ENCODE measurements at regions not wholly inside any gene's neighbourhood (a gene's known extent, or its start where the extent isn't known, plus 50 kb on each side); places are given as distances from the start of the nearest gene placed in this dataset.
A peak's percentile ranks its signal among the peaks of the same experiment; 100 is the strongest.

GRCh38 chr1:112332176-112333150 is 63.6 kb upstream of the CTTNBP2NL start:
- Mint-ChIP-seq H3K27ac (no peak overlapping the region), H3K9me3 (no peaks in the 10 kb centered on the region), H3K36me3 (no peaks in the 10 kb centered on the region), H3K4me3 (no peak overlapping the region), H3K27me3 (peaks cover 38 to 55% of the 10 kb centered on the region in 2 donors), H3K4me1 (peaks cover 5 to 7% (median 7%) of the 10 kb centered on the region in 3 donors)
- ChIA-PET CTCF (no interaction called here), POLR2A (no interaction called here)
- no peak overlapping the region for H3K27ac ChIP-seq (ENCODE audit: low read depth, low read length)
- DNase-seq = no peak
- no peaks in the 10 kb centered on the region for H3K36me3 ChIP-seq (ENCODE audit: insufficient read depth, low read length)
- no peaks in the 10 kb centered on the region for H3K9me3 ChIP-seq (ENCODE audit: low read length)
- H3K27me3 ChIP-seq (ENCODE audit: insufficient read depth, low read length, poor library complexity, severe bottlenecking) = peaks cover 6% of the 10 kb centered on the region
- H3K4me1 ChIP-seq (ENCODE audit: insufficient read depth, low read length) = peaks cover 4% of the 10 kb centered on the region
- H3K4me3 ChIP-seq (ENCODE audit: low read length) = no peak overlapping the region

- Mint-ChIP-seq H3K4me3 (no peak overlapping the region), H3K4me1 (peaks cover 5 to 7% (median 7%) of the 10 kb centered on the region in 3 donors), H3K27me3 (peaks cover 33 to 59% of the 10 kb centered on the region in 2 donors), H3K36me3 (no peaks in the 10 kb centered on the region), H3K9me3 (peaks cover 0 to 4% (median 0%) of the 10 kb centered on the region in 5 donors), H3K27ac (no peak overlapping the region)
- ChIA-PET CTCF (no interaction called here), POLR2A (no interaction called here)
- H3K36me3 ChIP-seq (ENCODE audit: insufficient read depth, low read length) = no peaks in the 10 kb centered on the region
- no peak for DNase-seq
- H3K4me1 ChIP-seq (ENCODE audit: insufficient read depth, low read length) = peaks cover 4% of the 10 kb centered on the region
- H3K4me3 ChIP-seq (ENCODE audit: low read length) = no peak overlapping the region
- no peaks in the 10 kb centered on the region for H3K9me3 ChIP-seq (ENCODE audit: low read length)
- peaks cover 6% of the 10 kb centered on the region for H3K27me3 ChIP-seq (ENCODE audit: insufficient read depth, low read length, poor library complexity, severe bottlenecking)
- no peak overlapping the region for H3K27ac ChIP-seq (ENCODE audit: low read depth, low read length)
Measured at GRCh38 chr1:112335351-112335750, 60.7 kb upstream of the CTTNBP2NL start.

GRCh38 chr1:112337028-112337531 is 58.9 kb upstream of the CTTNBP2NL start:
- Histone ChIP-seq H3K36me3 (ENCODE audit: insufficient read depth, low read length) (no peaks in the 10 kb centered on the region), H3K4me1 (ENCODE audit: insufficient read depth, low read length) (peaks cover 4% of the 10 kb centered on the region), H3K9me3 (ENCODE audit: low read length) (no peaks in the 10 kb centered on the region), H3K4me3 (ENCODE audit: low read length) (no peak overlapping the region), H3K27ac (ENCODE audit: low read depth, low read length) (no peak overlapping the region), H3K27me3 (ENCODE audit: insufficient read depth, low read length, poor library complexity, severe bottlenecking) (peaks cover 6% of the 10 kb centered on the region)
- Mint-ChIP-seq H3K27me3 (peaks cover 26 to 47% of the 10 kb centered on the region in 2 donors), H3K27ac (peak overlapping the region in 1 of 8 donors; percentile 34), H3K9me3 (peaks cover 0 to 4% (median 0%) of the 10 kb centered on the region in 5 donors), H3K36me3 (no peaks in the 10 kb centered on the region), H3K4me3 (peak overlapping the region in 6 of 7 donors; percentile 5 to 69 (median 51)), H3K4me1 (peaks cover 5 to 7% (median 7%) of the 10 kb centered on the region in 3 donors)
- ChIA-PET POLR2A (no interaction called here), CTCF (interaction anchor here (0.8 to 1.5 kb wide), 2 partner anchors 14 to 33 kb away, joined by 3 read pairs; no protein-coding TSS in a partner anchor)
- peak in 1 of 5 donors; percentile 16 for DNase-seq

DNA sequence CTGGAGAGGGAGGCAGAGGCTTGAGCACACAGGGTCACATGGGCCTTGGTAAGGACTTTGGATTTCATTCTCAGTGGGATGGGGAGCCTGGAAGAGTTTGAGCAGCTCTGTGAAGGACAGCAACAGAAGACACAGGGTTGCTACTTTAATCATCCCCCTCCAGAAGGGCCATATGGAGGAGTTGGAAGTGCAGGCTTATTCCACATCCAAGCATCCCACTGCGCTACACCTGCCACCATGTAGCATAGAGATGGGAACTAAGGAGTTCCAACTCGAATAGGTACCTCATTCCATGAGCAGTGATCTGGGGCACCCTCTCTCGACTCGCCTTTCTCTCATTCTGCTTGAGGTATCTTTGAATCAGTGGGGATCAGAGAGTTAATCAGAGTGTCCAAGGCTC is 54.0 kb upstream of the CTTNBP2NL start:
- CTCF ChIA-PET = no interaction called here

GRCh38 chr1:112342558-112342957 is 53.5 kb upstream of the CTTNBP2NL start:
- Histone ChIP-seq H3K36me3 (ENCODE audit: insufficient read depth, low read length) (no peaks in the 10 kb centered on the region), H3K27me3 (ENCODE audit: insufficient read depth, low read length, poor library complexity, severe bottlenecking) (no peaks in the 10 kb centered on the region), H3K4me3 (ENCODE audit: low read length) (no peak overlapping the region), H3K9me3 (ENCODE audit: low read length) (no peaks in the 10 kb centered on the region), H3K27ac (ENCODE audit: low read depth, low read length) (no peak overlapping the region), H3K4me1 (ENCODE audit: insufficient read depth, low read length) (peaks cover 12% of the 10 kb centered on the region)
- no peak overlapping the region for H3K4me3 Mint-ChIP-seq
- CTCF ChIA-PET = no interaction called here
- POLR2A ChIA-PET = no interaction called here
- peaks cover 6 to 16% of the 10 kb centered on the region in 2 donors for H3K27me3 Mint-ChIP-seq
- H3K27ac Mint-ChIP-seq = no peak overlapping the region
- peaks cover 0 to 4% (median 0%) of the 10 kb centered on the region in 5 donors for H3K9me3 Mint-ChIP-seq
- H3K4me1 Mint-ChIP-seq = peaks cover 13 to 25% (median 23%) of the 10 kb centered on the region in 3 donors
- H3K36me3 Mint-ChIP-seq = no peaks in the 10 kb centered on the region
- no peak for DNase-seq

More for the DNA sequence above, 54.0 kb upstream of the CTTNBP2NL start:
- no peaks in the 10 kb centered on the region for H3K36me3 Mint-ChIP-seq
- H3K4me3 Mint-ChIP-seq = no peak overlapping the region
- H3K4me3 ChIP-seq (ENCODE audit: low read length) = no peak overlapping the region
- no peaks in the 10 kb centered on the region for H3K9me3 ChIP-seq (ENCODE audit: low read length)
- H3K4me1 Mint-ChIP-seq = peaks cover 16 to 29% (median 27%) of the 10 kb centered on the region in 3 donors
- peaks cover 11 to 20% of the 10 kb centered on the region in 2 donors for H3K27me3 Mint-ChIP-seq
- DNase-seq = no peak
- H3K4me1 ChIP-seq (ENCODE audit: insufficient read depth, low read length) = peaks cover 15% of the 10 kb centered on the region
- H3K36me3 ChIP-seq (ENCODE audit: insufficient read depth, low read length) = no peaks in the 10 kb centered on the region
- POLR2A ChIA-PET = no interaction called here
- H3K27ac Mint-ChIP-seq = no peak overlapping the region
- H3K27ac ChIP-seq (ENCODE audit: low read depth, low read length) = no peak overlapping the region
- H3K27me3 ChIP-seq (ENCODE audit: insufficient read depth, low read length, poor library complexity, severe bottlenecking) = peaks cover 3% of the 10 kb centered on the region
- H3K9me3 Mint-ChIP-seq = peaks cover 0 to 4% (median 0%) of the 10 kb centered on the region in 5 donors

GRCh38 chr1:112344754-112345423 is 51.1 kb upstream of the CTTNBP2NL start:
- peaks cover 12% of the 10 kb centered on the region for H3K4me1 ChIP-seq (ENCODE audit: insufficient read depth, low read length)
- DNase-seq = peak in 2 of 5 donors; percentile 37 to 73
- H3K36me3 ChIP-seq (ENCODE audit: insufficient read depth, low read length) = no peaks in the 10 kb centered on the region
- peak overlapping the region in 5 of 7 donors; percentile 9 to 49 (median 24) for H3K4me3 Mint-ChIP-seq
- peaks cover 13 to 25% (median 23%) of the 10 kb centered on the region in 3 donors for H3K4me1 Mint-ChIP-seq
- no peaks in the 10 kb centered on the region for H3K9me3 ChIP-seq (ENCODE audit: low read length)
- no peaks in the 10 kb centered on the region for H3K36me3 Mint-ChIP-seq
- H3K27me3 Mint-ChIP-seq = peaks cover 0 to 1% of the 10 kb centered on the region in 2 donors
- no peaks in the 10 kb centered on the region for H3K27me3 ChIP-seq (ENCODE audit: insufficient read depth, low read length, poor library complexity, severe bottlenecking)
- H3K27ac ChIP-seq (ENCODE audit: low read depth, low read length) = no peak overlapping the region
- ChIA-PET POLR2A (no interaction called here), CTCF (no interaction called here)
- H3K9me3 Mint-ChIP-seq = peaks cover 4 to 9% (median 5%) of the 10 kb centered on the region in 5 donors
- no peak overlapping the region for H3K4me3 ChIP-seq (ENCODE audit: low read length)
- peak overlapping the region; percentile 13 to 87 (median 54) for H3K27ac Mint-ChIP-seq

Data from CD8-positive, alpha-beta memory T cell (primary cell).